HepG2 (cell line): ENCODE measurements at regions not wholly inside any gene's neighbourhood (a gene's known extent, or its start where the extent isn't known, plus 50 kb on each side); places are given as distances from the start of the nearest gene placed in this dataset.

ENCODE experiments used
- ATAC-seq: fragments of 200-7000 bp; cut with Tn5 transposase; 3 replicates; pipeline ENCODE4 v1.9.1; 2020; ENCODE audit warnings: mild to moderate bottlenecking, moderate library complexity
- BruUV-seq: library from RNA; stranded (reverse); fragments of 400-500 nt; replicated peaks from 2 replicates; lab custom pipeline; 2021; lab: Mats Ljungman, UMichigan
- CTCF ChIA-PET: fragments of 300-600 bp; formaldehyde crosslinking; extraction: SDS; loops from one replicate; lab custom pipeline; 2021; ENCODE audit warnings: low total read pairs, inconsistent platforms, low intra/inter-chr PET ratio; lab: Yijun Ruan, JAX
- POLR2A ChIA-PET: fragments of 350-600 bp; sonication (Branson Sonifier 250); formaldehyde crosslinking; loops from one replicate; lab custom pipeline; 2020; ENCODE audit warnings: antibody characterized with exemption, inconsistent platforms; lab: Yijun Ruan, JAX
- DNase-seq: peaks from one replicate; pipeline ENCODE4 v3.0.0-alpha.2; 2015; ENCODE audit warnings: low spot score
- FAIRE-seq: peaks from 3 replicates; lab custom pipeline; 2011; peaks lifted over from hg19 to GRCh38; lab: Jason Lieb, UNC
- H2AFZ ChIP-seq: one replicate; pipeline ENCODE4 v1.6.1; 2011; ENCODE audit warnings: low read length, inconsistent platforms
- H3K27ac ChIP-seq: fragments of 300-600 bp; 3 replicates; pipeline ENCODE4 v1.8.0; 2011; ENCODE audit warnings: mixed run types, mild to moderate bottlenecking, mixed read lengths, low read length, inconsistent platforms; ENCODE audit not compliant: insufficient read depth; ENCODE audit errors: extremely low read length
- H3K27me3 ChIP-seq, 2 experiments: fragments of 200-600 bp in 1 of 2; 2 replicates in 1 of 2; 3 replicates in 1 of 2; pipeline versions ENCODE4 v1.6.0 to v1.8.0; 2011; ENCODE audit warnings: low read length in 2 of 2, mild to moderate bottlenecking in 2 of 2, moderate library complexity in 2 of 2, inconsistent platforms in 1 of 2; ENCODE audit not compliant: insufficient read depth in 2 of 2, control insufficient read depth in 1 of 2
- H3K36me3 ChIP-seq, 2 experiments: fragments of 200-600 bp in 1 of 2; replicated peaks in 1 of 2; 2 replicates in 1 of 2; 3 replicates in 1 of 2; pipeline versions ENCODE4 v1.5.1 to v1.8.0; 2011; ENCODE audit warnings: low read length in 2 of 2, inconsistent platforms in 1 of 2; ENCODE audit not compliant: insufficient read depth in 2 of 2, control insufficient read depth in 1 of 2
- H3K4me1 ChIP-seq: 2 replicates; pipeline ENCODE4 v1.5.1; 2012; ENCODE audit warnings: low read length, inconsistent platforms; ENCODE audit not compliant: insufficient read depth
- H3K4me2 ChIP-seq: 2 replicates; pipeline ENCODE4 v1.6.0; 2011; ENCODE audit warnings: low read depth, low read length, inconsistent platforms
- H3K4me3 ChIP-seq, 3 experiments: fragments of 200-600 bp in 1 of 3; sonication (generic), shearing (Covaris generic) in 1 of 3; replicated peaks in 1 of 3; 2 replicates each; pipeline ENCODE4 v1.5.1; 2011 to 2016; ENCODE audit warnings: low read length in 3 of 3, inconsistent platforms in 2 of 3, low read depth in 2 of 3, mild to moderate bottlenecking in 2 of 3, control low read depth in 1 of 3, mixed read lengths in 1 of 3; ENCODE audit not compliant: insufficient read depth in 1 of 3
- H3K79me2 ChIP-seq: one replicate; pipeline ENCODE4 v1.6.1; 2011; ENCODE audit warnings: low read length, inconsistent platforms; ENCODE audit not compliant: insufficient read depth
- H3K9ac ChIP-seq: 2 replicates; pipeline ENCODE4 v1.6.0; 2011; ENCODE audit warnings: mild to moderate bottlenecking, low read depth, low read length, inconsistent platforms; ENCODE audit not compliant: insufficient read depth
- H3K9me3 ChIP-seq: 2 replicates; pipeline ENCODE4 v1.5.1; 2012; ENCODE audit warnings: mild to moderate bottlenecking, low read length
- H4K20me1 ChIP-seq: 2 replicates; pipeline ENCODE4 v1.6.0; 2011; ENCODE audit warnings: inconsistent platforms, mild to moderate bottlenecking, low read length, moderate library complexity; ENCODE audit not compliant: insufficient read depth
- ATM ChIP-seq: fragments of 450-650 bp; IDR thresholded peaks from 2 replicates; pipeline ENCODE4 v1.7.1; 2017; ENCODE audit warnings: mild to moderate bottlenecking, borderline replicate concordance
- CCDC6 ChIP-seq: sonication (generic); formaldehyde crosslinking; IDR thresholded peaks from 2 replicates; pipeline ENCODE4 v1.8.1; 2022; ENCODE audit warnings: mild to moderate bottlenecking, missing genetic modification reagents, moderate library complexity
- CEBPZ ChIP-seq: IDR thresholded peaks from 2 replicates; pipeline ENCODE4 v1.6.1; 2012; ENCODE audit warnings: low read length, improper control_type of control experiment
- DR1 ChIP-seq: sonication (generic); formaldehyde crosslinking; IDR thresholded peaks from 2 replicates; pipeline ENCODE4 v1.8.0; 2021; ENCODE audit warnings: mild to moderate bottlenecking, missing genetic modification reagents, inconsistent platforms
- MEF2D ChIP-seq: sonication (generic); formaldehyde crosslinking; IDR thresholded peaks from 2 replicates; pipeline ENCODE4 v1.5.1; 2020; ENCODE audit warnings: mild to moderate bottlenecking, missing genetic modification reagents
- TERF1 ChIP-seq: sonication (generic); formaldehyde crosslinking; IDR thresholded peaks from 2 replicates; pipeline ENCODE4 v1.8.0; 2022; ENCODE audit warnings: mild to moderate bottlenecking, missing genetic modification reagents, moderate library complexity
- TFAP4 ChIP-seq: sonication (generic); IDR thresholded peaks from 2 replicates; pipeline ENCODE4 v1.6.1; 2016; ENCODE audit warnings: low read depth, borderline replicate concordance
- U2AF1 ChIP-seq: fragments of 200-400 bp; formaldehyde crosslinking; optimal IDR thresholded peaks from 2 replicates; pipeline ENCODE3; 2017; ENCODE audit warnings: mild to moderate bottlenecking, low read depth, low read length
- ZC3H4 ChIP-seq: sonication (generic); formaldehyde crosslinking; IDR thresholded peaks from 2 replicates; pipeline ENCODE4 v1.4.0; 2020; ENCODE audit warnings: missing genetic modification reagents, borderline replicate concordance
- ZNF441 ChIP-seq: sonication (generic); formaldehyde crosslinking; IDR thresholded peaks from 2 replicates; pipeline ENCODE4 v1.7.0; 2021; ENCODE audit warnings: missing genetic modification reagents, borderline replicate concordance
- ZNF614 ChIP-seq: IDR thresholded peaks from 2 replicates; pipeline ENCODE4 v1.6.1; 2018; ENCODE audit warnings: missing biosample characterization, missing genetic modification reagents, inconsistent platforms, borderline replicate concordance
- WGBS: methylation state at CpG from one replicate; pipeline ENCODE4 v1.1.6; 2017; ENCODE audit warnings: low lambda C conversion rate; 5-methylcytosine and 5-hydroxymethylcytosine counted together
- in situ Hi-C: cut with HindIII; loops from 2 replicates; pipeline ENCODE4 v1.10.0; 2017; ENCODE audit warnings: low pct_unique_long_range_greater_than_20kb; ENCODE audit not compliant: extremely low pct_ligation_motif_present
- intact Hi-C: fragments of 100-400 bp; cut with micrococcal nuclease; formaldehyde crosslinking; loops from one replicate; pipeline ENCODE4 v1.10.0; 2022; ENCODE audit not compliant: unreplicated experiment

- no peak for FAIRE-seq
- H2AFZ ChIP-seq = no peak overlapping the region
- no peak overlapping the region for H3K4me3 ChIP-seq
- H3K9ac ChIP-seq = no peak overlapping the region
- H3K4me2 ChIP-seq = no peak overlapping the region
- BruUV-seq = no TSS peak
- no peak for TF ChIP-seq ATM
- TF ChIP-seq MEF2D (CRISPR knock-in tag) = no peak
- no peak for TF ChIP-seq TFAP4
- TF ChIP-seq ZNF441 (CRISPR knock-in tag) = no peak
- TF ChIP-seq TERF1 = no peak
- no peak for TF ChIP-seq ZC3H4 (CRISPR knock-in tag)
- TF ChIP-seq DR1 = no peak
- no peak for TF ChIP-seq U2AF1
- no peak for TF ChIP-seq ZNF614
- TF ChIP-seq CCDC6 = no peak
- no peak for TF ChIP-seq CEBPZ
- intact Hi-C loops (no loop called here), in situ Hi-C loops (no loop called here)
- H3K36me3 ChIP-seq = no peaks in the 10 kb centered on the region
- POLR2A ChIA-PET = no interaction called here
- H3K27me3 ChIP-seq = peaks cover 0 to 1% of the 10 kb centered on the region in 2 experiments; a peak in 1 of 5 replicates
- H3K9me3 ChIP-seq = no peaks in the 10 kb centered on the region
- no peak for DNase-seq
- ATAC-seq = no peak
- CTCF ChIA-PET = no interaction called here
- H3K4me1 ChIP-seq = no peaks in the 10 kb centered on the region
- no peaks in the 10 kb centered on the region for H4K20me1 ChIP-seq
- H3K79me2 ChIP-seq = no peaks in the 10 kb centered on the region
- WGBS = 55% methylated on average over 2 of the region's 2 CpGs
- no peak overlapping the region for H3K27ac ChIP-seq
These were observed 113.2 kb downstream of the EDN1 start for GRCh38 chr6:12403201-12403826.
